ENCODE measurements at regions not wholly inside any gene's neighbourhood (a gene's known extent, or its start where the extent isn't known, plus 50 kb on each side); places are given as distances from the start of the nearest gene placed in this dataset.
"Not testable (repeated sequence)": the region's sequence is repeated elsewhere in the genome, so short reads cannot be mapped to it uniquely, and the experiment has no call there.

DNA sequence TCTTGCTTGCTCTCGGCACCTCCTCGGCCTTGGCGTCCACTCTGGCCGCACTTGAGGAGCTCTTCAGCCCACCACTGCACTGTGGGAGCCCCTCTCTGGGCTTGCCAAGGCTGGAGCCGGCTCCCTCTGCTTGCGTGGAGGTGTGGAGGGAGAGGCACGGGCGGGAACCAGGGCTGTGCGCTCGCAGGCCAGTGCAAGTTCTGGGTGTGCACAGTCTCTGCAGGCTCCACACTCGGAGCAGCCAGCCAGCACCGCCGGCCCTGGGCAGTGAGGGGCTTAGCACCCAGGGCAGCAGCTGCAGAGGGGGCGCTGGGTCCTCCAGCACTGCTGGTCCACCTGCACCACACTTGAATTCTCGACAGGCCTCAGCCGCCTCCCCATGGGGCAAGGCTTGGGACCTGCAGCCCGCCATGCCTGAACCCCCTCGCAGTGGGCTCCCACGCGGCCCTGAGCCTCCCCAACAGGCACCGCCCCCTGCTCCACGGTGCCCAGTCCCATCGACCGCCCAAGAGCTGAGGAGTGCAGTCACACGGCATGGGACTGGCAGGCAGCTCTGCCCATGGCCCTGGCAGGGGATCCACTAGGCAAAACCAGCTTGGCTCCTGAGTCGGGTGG, 411.2 kb upstream of the CHAC2 start:
- DNase-seq = no peak

DNA sequence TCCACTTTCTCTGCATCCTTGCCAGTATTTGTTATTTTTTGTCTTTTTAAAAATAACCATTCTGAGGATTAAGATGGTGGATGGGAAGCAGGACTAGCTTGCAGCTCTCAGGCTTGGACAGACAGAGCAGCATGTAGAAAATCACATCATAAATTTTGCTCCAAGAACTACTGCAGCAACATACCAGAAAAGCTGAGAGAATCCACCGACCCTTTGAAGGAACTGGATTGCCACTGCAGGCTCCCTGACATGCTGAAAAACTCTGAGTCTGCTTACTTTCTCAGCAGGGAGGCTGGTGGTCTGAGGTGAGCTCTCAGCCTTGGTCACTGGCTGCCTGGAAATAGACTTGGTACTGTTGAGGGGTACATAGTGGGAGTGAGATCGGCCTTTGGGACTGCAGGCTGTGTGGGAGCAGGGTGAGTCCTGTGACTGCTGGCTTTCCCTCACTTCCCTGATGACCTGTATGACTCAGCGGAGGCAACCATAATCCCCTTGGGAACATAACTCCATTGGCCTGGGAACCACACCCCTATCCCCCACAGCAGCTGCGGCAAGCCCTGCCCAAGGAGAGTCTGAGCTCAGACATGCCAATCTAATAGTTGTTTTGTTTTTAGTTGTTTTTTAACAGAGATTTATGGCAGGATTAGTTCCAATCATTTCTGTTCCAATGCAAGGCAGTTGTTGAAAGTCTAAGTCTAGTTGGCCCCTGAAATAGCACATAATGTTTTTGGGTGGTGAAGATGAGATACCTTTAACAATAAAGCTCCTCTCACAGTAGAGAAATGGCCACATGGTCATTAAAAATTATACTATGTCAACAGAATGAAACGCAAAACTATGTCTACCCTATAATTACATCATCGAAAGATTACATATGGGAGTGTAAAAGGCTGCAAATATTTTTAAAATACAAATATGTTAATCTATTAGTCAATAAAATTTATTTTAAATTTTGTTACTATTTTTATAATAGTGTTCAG, 414.2 kb upstream of the CHAC2 start:
- peak; percentile 0 for DNase-seq

DNA sequence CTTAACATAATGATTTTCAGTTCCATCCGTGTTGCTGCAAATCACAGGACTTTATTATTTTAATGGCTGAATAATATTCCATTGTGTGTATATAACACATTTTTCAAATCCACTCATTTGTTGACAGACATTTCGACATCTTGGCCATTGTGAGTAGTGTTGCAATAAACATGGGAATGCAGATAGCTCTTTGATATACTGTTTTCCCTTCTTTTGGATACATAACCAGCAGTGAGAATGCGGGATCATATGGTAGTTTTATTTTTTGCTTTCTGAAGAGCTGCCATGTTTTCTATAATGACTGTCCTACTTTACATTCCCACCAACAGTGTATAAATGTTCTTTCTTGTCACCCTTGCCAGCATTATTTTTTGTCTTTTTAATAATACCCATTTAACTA, 420.3 kb upstream of the CHAC2 start:
- no peak for DNase-seq

DNA sequence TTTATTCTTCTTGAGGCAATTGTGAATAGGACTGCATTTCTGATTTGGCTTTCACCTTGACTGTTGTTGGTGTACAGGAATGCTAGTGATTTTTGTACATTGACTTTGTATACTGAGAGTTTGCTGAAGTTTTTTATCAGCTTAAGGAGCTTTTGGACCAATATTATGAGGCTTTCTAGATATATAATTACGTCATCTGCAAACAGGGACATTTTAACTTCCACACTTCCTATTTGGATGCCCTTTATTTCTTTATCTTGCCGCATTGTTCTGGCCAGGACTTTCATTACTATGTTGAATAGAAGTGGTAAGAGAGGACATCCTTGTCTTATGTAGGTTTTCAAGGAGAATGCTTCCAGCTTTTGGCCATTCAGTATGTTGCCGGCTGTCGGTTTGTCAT, 425.4 kb upstream of the CHAC2 start:
- DNase-seq = no peak

DNA sequence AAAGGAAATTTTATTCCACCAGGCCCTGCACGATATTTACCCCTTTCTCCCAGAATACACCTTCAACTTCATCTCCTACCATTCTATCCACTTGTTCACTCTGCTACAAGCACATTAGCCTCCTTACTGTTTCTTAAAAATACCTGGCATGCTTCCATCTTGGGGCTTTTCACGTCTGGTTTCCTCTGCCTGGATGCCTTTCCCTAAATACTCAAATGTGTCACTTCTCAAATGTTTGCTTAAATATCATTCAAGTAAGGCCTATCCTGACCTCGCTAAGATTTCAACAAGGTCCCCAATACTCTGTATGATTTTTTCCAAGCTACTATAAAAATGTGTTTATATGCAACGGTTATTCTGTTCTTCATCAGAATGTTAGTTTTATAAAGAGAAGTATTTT, 433.0 kb upstream of the CHAC2 start:
- DNase-seq = no peak

DNA sequence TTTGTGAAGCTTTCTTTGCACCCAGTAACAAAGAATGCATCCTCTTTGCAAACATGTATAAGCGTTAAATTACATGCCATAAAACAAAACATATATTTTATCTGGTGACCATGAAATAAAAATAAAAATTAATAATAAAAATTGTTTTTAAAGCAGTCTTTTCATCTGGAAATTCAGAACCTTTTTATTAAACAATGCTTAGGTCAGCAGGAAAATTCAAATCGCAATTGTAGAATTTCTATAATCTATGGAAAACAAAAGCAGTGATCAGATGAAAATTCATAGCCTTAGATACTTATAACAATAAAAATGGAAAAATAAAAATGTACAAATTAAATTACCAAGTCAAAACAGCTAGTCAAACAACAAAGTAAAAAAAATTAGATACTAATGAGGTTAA, 435.9 kb upstream of the CHAC2 start:
- DNase-seq = no peak

DNA sequence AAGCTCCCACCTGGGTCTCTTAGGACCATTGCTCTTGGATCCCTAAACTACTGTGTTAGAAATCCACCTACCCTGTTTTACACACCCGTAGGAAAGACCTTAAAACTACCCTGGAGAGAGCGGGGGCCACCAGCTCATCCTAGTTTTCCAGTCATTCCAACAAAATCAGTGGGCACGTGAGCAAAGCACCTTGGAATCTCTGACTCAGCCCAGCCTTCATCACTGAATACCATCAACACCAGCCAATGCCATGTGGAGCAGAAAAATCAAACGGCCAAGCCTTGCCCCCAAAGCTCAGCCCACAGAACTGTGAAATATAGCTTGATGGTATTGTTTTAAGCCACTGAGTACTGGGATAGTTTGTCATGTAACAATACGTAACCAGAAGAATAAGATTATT, 449.7 kb upstream of the CHAC2 start:
- DNase-seq = no peak

DNA sequence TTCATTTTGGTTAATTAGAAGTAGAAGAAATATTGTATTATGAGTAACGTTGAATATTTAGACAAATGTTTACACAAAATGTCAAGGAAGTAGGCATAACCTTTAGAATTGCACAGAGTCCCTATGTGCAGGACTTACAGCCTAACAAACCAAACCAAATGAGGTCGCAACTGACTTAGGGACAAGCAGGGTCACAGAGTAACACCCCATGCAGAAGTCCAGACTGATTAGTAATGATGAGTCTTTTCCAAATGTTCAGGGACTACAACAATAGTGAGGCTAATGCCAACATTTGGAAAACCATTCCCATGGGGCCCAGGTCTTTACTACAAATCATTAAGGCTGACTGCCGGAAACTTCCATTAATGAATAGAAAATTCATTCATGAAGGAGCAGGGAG, 452.5 kb upstream of the CHAC2 start:
- DNase-seq = no peak

DNA sequence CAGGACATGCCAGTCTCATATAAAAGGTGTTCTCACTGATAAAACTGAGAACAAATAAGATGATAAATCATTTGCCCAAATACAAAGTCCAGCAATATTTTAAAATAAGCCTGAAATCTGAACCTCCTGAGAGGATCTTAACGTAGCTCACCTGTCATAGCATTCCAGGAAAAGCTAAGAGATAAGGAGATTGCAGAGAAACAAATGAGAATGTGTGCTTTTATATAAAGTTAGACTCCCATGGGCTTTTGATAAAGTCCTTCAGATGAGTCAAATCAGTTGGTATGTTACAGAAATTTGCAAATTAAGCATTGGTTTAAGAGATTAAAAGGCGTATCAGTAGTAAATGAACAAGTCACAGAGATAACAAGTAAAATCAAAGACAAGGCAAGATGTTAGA, 452.9 kb upstream of the CHAC2 start:
- DNase-seq = no peak

DNA sequence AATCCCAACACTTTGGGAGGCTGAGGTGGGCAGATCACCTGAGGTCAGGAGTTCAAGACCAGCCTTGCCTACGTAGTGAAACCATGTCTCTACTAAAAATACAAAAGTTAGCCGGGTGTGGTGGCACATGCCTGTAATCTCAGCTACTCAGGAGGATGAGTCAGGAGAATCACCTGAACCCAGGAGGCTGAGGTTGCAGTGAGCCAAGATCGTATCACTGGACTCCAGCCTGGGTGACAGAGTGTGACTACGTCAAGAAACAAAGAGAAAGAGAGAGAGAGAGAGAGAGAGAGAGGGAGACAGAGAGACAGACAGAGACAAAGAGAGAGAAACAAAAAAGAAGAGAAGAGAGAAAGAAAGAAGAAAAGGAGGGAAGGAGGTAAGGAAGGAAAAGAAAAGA, 454.0 kb upstream of the CHAC2 start:
- not testable (repeated sequence) for DNase-seq

DNA sequence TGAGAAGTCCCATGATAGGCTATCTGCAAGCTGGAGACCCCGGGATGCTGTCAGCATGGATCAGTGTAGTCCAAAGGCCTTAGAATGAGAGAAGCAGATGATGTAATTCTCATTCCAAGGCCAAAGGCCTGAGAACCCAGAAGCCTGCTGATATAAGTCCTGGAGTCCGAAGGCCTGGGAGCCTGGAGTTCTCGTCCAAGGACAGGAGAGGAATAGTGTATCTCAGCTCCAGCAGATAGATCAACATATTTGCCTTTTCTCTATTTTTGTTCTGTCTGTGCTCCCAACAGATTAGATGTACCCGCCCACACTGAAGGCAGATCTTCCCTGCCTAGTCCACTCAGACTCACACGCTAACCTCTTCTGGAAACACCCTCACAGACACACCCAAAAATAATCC, 454.9 kb upstream of the CHAC2 start:
- no peak for DNase-seq

DNA sequence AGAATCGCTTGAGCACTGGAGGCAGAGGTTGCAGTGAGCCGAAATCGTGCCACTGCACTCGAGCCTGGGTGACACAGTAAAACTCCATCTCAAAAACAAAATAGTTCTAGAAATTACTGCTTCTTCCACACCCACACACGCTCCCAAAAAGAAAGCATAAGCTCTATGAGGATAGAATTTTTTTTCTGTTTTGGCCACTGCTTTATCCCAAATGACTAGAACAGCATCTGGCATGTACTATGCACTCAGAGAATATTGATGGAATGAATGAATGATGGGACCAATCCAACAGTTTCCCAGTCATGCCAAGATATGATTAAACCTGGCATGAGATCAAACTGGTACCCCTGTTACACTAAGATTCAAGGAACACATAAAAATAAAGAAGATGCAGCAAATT, 455.4 kb upstream of the CHAC2 start:
- no peak for DNase-seq

DNA sequence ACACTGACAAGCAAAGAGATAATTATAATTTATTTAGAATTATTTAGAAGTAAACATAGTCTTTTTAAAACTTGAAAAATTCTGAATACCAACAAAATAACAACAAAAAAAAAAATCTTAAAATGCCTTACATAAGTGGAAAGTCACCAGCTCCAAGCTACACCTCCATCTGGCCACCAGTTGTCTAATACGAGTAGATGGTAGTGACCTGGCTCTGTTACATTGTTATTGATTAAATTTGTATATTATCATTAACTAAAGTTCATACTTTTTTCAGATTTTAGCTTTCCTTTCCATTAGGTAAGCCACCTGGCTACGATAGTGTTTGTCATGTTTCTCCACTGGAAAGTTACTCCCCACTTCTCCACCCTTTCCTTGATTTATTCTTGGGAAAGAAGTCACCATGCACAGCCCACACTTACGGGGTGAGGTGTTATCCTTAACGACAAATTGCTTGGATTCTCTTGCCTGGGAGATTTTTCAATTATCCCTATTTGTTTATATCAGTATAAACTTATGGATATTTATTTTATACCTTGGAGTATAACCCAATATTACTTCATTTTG, 464.5 kb upstream of the CHAC2 start:
- DNase-seq = no peak

DNA sequence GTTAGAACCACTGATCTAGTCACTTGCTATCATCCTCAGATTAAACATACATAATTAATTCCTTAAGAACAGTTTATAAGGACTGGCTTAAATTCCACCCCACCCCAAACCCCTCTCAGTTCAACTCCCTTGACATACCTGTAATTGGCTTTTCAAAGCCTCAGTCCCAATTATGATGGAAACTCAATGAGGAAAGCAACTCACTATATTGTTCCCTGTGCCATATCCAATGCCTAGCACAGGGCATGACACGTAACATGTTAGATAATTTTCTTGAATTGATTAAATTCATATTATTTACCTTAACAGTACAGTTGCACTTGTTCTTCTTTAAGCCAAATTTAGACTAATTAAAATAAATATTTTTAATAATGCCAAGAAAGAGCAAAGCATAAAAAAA, 465.1 kb upstream of the CHAC2 start:
- DNase-seq = no peak

DNA sequence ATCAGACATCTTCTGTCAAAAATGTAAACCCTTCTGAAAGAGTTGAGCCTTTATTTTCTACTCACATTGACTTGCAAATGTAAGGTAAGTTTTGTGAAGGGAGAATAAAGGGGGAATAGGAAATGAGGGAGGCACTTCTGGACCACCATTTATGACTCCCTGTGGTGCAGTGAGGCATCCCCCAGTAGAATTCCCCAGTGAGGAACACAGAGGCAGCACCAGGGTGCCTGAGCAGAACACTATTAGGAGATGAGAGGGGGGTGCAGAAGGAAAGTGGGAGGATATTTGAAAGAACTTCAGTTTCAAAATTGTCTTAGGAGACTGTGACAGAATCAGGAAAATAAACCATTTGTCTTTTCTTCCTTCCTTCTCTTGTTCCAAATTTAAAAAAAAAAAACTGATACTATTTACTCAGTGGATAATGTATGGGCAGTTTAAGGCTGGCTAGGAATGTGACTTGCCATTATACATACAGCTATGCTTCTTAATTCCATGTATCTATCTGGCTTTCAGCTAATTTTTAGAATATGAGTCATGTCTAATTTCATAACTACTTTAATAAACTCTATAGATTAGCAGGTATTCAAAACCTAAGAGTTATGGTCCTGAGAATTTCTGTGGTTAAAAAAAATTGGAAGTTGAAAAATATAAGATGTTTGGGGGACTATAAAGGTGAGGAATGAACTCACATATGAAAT, 478.1 kb upstream of the CHAC2 start:
- DNase-seq = no peak

DNA sequence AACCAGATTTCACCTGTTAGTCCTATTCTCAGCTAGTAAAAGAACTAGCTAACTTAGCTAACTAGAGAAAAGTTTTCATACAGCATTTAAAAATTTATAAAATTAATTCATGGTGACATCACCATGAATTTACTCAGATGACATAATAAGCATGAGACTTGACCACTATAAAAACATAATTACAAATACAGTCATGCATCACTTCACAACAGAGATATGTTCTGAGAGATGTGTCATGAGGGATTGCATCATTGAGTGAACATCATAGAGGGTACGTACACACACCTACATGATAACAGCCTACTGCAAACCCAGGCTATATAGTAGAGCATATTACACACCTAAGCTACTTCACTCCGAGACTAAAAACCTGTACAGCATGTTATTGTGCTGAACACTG, 481.3 kb upstream of the CHAC2 start:
- DNase-seq = no peak

DNA sequence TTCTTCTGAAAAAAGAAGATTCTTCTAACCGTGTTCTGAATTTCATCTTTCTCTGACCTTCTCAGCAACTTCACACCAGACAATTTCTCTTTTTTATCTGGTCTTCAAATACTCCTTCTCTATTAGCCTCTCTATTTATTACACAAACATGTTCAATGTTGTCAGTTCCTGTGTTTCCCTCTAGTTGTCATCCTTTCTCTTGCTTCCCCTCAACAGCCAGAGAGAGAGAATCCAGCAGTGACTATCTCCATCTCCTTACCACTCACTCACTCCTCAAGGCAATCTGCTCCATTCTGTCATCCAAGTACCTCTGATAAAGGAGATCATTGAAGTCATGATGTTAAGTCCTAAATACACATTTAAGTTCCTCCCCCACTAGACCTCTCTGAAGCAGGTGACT, 491.9 kb upstream of the CHAC2 start:
- DNase-seq = no peak

DNA sequence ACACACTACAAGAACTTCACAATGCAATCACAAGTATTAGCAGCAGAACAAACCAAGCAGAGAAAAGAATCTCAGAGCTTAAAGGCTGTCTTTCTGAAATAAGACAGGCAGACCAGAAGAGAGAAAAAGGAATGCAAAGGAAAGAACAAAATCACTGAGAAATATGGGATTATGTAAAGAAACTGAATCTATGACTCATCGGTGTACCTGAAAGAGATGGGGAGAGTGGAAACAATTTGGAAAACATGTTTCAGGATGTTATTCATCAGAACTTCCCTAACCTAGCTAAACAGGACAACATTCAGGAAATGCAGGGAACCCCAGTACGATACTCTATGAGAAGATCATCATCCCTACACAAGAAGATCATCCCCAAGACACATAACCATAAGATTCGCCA, 499.0 kb upstream of the CHAC2 start:
- DNase-seq = no peak

DNA sequence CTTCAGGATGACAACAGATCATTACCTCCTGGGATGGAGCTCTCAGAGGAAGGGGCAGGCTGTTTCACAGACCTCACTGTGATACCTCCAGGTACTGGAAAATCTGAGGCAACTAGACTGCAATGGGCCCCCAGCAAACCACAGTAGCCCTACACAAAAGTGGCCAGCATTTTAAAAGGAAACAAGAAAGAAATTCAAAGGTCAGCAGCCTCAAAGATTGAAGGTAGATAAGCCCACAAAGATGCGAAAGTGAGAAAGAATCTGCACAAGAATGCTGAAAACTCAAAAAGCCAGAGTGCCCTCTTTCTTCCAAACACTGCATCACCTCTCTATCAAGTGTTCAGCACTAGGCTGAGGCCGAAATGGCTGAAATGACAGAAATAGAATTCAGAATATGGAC, 499.5 kb upstream of the CHAC2 start:
- no peak for DNase-seq

DNA sequence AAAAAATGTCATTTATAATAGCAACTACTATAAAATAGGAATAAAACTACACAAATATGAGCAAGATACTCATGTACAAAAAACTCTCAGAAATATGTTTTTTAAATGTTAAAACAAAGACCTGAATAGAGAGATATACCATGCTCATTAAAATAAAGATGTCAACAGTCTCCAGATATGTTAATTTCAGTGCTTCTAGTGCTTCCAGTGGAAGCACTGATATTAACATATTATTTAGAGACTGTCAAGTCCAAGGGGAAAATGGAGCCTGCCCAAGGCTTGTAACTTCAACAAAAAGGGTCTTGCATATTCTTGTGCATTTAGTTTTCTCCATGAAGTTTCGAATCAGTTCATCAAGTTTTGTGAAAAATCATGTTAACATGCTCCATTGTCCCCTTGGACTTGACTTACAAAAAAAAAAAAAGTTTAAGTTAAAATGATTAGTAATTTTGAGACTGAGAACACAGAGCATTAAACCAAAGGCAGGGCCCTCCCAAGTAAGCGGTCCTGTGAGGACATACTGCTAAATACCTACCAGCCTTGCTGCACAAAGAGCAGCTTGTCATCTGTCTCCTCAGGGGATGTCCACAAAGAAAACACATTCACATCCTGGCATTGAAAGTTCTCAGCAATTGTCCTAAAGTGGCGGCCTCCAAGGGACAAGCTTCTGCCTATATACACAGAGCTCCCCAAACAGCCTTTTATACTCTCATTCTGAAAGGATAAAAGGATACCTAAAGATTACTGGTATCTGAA, 501.9 kb upstream of the CHAC2 start:
- DNase-seq = no peak

DNA sequence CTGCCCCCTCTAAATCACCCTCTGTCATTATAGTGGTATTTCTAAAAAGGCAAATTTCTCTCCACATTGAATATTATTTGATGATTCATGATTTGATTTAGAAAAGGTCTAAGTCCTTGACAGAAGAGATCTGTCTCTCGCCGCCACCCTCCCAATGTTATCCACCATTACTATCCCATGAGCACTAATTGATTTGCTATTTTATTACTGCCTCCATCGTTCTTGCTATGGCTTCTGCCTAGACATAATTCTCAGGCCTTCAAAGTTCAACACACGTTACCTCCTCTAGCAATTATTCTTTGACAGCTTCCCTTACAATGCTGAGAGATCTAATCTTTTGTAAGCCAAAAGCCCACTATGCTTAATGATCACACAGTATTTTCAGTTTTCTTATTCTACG, 507.0 kb upstream of the CHAC2 start:
- no peak for DNase-seq

Data from muscle of arm (tissue), 1 donor.